ENCODE measurements at regions not wholly inside any gene's neighbourhood (a gene's known extent, or its start where the extent isn't known, plus 50 kb on each side); places are given as distances from the start of the nearest gene placed in this dataset.
"Not testable (repeated sequence)": the region's sequence is repeated elsewhere in the genome, so short reads cannot be mapped to it uniquely, and the experiment has no call there.

GRCh38 chr2:35199298-35199697 is 1156.3 kb upstream of the CRIM1 start:
- DNase-seq (ENCODE audit: low spot score) = no peak
- ATAC-seq = no peak

- no peak for DNase-seq (ENCODE audit: low spot score)
- ATAC-seq = no peak
Measured at GRCh38 chr2:35185861-35186412, 1169.6 kb upstream of the CRIM1 start.

- DNase-seq (ENCODE audit: low spot score) (no peak), ATAC-seq (no peak)
Measured at GRCh38 chr2:35184471-35184870, 1171.1 kb upstream of the CRIM1 start.

- not testable (repeated sequence) for ATAC-seq; DNase-seq (ENCODE audit: low spot score)
Measured at GRCh38 chr2:35176726-35177125, 1178.9 kb upstream of the CRIM1 start.

- no peak for ATAC-seq
- no peak for DNase-seq (ENCODE audit: low spot score)
Measured at GRCh38 chr2:35174845-35175244, 1180.7 kb upstream of the CRIM1 start.

GRCh38 chr2:35172687-35173086 is 1182.9 kb upstream of the CRIM1 start:
- ATAC-seq (no peak), DNase-seq (ENCODE audit: low spot score) (no peak)

- no peak for DNase-seq (ENCODE audit: low spot score)
- ATAC-seq = no peak
Measured at GRCh38 chr2:35168351-35168750, 1187.2 kb upstream of the CRIM1 start.

GRCh38 chr2:35163948-35164347 is 1191.6 kb upstream of the CRIM1 start:
- DNase-seq (ENCODE audit: low spot score) (no peak), ATAC-seq (no peak)

GRCh38 chr2:35160871-35161270 is 1194.7 kb upstream of the CRIM1 start:
- DNase-seq (ENCODE audit: low spot score) = no peak
- no peak for ATAC-seq

- DNase-seq (ENCODE audit: low spot score) (no peak), ATAC-seq (no peak)
Measured at GRCh38 chr2:35125871-35126270, 1229.7 kb upstream of the CRIM1 start.

GRCh38 chr2:35125278-35125677 is 1230.3 kb upstream of the CRIM1 start:
- no peak for ATAC-seq
- DNase-seq (ENCODE audit: low spot score) = no peak

- no peak for DNase-seq (ENCODE audit: low spot score)
- no peak for ATAC-seq
Measured at GRCh38 chr2:35116151-35116550, 1239.4 kb upstream of the CRIM1 start.

GRCh38 chr2:35114765-35115164 is 1240.8 kb upstream of the CRIM1 start:
- no peak for DNase-seq (ENCODE audit: low spot score)
- no peak for ATAC-seq

- DNase-seq (ENCODE audit: low spot score); ATAC-seq: not testable (repeated sequence)
Measured at GRCh38 chr2:35112367-35112766, 1243.2 kb upstream of the CRIM1 start.

- ATAC-seq = no peak
- DNase-seq (ENCODE audit: low spot score) = no peak
Measured at GRCh38 chr2:35104309-35104708, 1251.3 kb upstream of the CRIM1 start.

- DNase-seq (ENCODE audit: low spot score) = no peak
- no peak for ATAC-seq
Measured at GRCh38 chr2:35099342-35099741, 1256.2 kb upstream of the CRIM1 start.

GRCh38 chr2:35082072-35082471 is 1273.5 kb upstream of the CRIM1 start:
- DNase-seq (ENCODE audit: low spot score) (no peak), ATAC-seq (no peak)

GRCh38 chr2:35081622-35082015 is 1274.0 kb upstream of the CRIM1 start:
- ATAC-seq = no peak

GRCh38 chr2:35081001-35081621 is 1274.5 kb upstream of the CRIM1 start:
- ATAC-seq (no peak), DNase-seq (ENCODE audit: low spot score) (no peak)

More at GRCh38 chr2:35081622-35082015, 1274.0 kb upstream of the CRIM1 start:
- DNase-seq (ENCODE audit: low spot score) = no peak

GRCh38 chr2:35080231-35080910 is 1275.2 kb upstream of the CRIM1 start:
- no peak for DNase-seq (ENCODE audit: low spot score)
- no peak for ATAC-seq

GRCh38 chr2:35067420-35067819 is 1288.2 kb upstream of the CRIM1 start:
- ATAC-seq (no peak), DNase-seq (ENCODE audit: low spot score) (no peak)

- ATAC-seq (no peak), DNase-seq (ENCODE audit: low spot score) (no peak)
Measured at GRCh38 chr2:35063836-35064235, 1291.7 kb upstream of the CRIM1 start.

Measured in left lobe of liver (tissue), 2 donors.